ENCODE measurements at regions not wholly inside any gene's neighbourhood (a gene's known extent, or its start where the extent isn't known, plus 50 kb on each side); places are given as distances from the start of the nearest gene placed in this dataset.

- TF ChIP-seq ZNF423 (CRISPR knock-in tag; IDR thresholded peaks at IDR 0.05) (no peak), HMGA2 (CRISPR knock-in tag; IDR thresholded peaks at IDR 0.05) (no peak), JAZF1 (CRISPR knock-in tag; IDR thresholded peaks at IDR 0.05) (no peak), MLX (CRISPR knock-in tag; IDR thresholded peaks at IDR 0.05) (no peak), NFYB (CRISPR knock-in tag; conservative IDR thresholded peaks at IDR 0.05; ENCODE audit: low read depth) (no peak)
- TF ChIP-seq, protein P1, sequence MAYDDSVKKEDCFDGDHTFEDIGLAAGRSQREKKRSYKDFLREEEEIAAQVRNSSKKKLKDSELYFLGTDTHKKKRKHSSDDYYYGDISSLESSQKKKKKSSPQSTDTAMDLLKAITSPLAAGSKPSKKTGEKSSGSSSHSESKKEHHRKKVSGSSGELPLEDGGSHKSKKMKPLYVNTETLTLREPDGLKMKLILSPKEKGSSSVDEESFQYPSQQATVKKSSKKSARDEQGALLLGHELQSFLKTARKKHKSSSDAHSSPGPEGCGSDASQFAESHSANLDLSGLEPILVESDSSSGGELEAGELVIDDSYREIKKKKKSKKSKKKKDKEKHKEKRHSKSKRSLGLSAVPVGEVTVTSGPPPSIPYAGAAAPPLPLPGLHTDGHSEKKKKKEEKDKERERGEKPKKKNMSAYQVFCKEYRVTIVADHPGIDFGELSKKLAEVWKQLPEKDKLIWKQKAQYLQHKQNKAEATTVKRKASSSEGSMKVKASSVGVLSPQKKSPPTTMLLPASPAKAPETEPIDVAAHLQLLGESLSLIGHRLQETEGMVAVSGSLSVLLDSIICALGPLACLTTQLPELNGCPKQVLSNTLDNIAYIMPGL (CRISPR knock-in tag; IDR thresholded peaks at IDR 0.05) = no peak
- TF ChIP-seq, protein P2, sequence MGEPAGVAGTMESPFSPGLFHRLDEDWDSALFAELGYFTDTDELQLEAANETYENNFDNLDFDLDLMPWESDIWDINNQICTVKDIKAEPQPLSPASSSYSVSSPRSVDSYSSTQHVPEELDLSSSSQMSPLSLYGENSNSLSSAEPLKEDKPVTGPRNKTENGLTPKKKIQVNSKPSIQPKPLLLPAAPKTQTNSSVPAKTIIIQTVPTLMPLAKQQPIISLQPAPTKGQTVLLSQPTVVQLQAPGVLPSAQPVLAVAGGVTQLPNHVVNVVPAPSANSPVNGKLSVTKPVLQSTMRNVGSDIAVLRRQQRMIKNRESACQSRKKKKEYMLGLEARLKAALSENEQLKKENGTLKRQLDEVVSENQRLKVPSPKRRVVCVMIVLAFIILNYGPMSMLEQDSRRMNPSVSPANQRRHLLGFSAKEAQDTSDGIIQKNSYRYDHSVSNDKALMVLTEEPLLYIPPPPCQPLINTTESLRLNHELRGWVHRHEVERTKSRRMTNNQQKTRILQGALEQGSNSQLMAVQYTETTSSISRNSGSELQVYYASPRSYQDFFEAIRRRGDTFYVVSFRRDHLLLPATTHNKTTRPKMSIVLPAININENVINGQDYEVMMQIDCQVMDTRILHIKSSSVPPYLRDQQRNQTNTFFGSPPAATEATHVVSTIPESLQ (CRISPR knock-in tag; IDR thresholded peaks at IDR 0.05) = no peak
Measured at GRCh38 chr4:74543983-74544382, 99.0 kb downstream of the AREG start (continued).

DNA sequence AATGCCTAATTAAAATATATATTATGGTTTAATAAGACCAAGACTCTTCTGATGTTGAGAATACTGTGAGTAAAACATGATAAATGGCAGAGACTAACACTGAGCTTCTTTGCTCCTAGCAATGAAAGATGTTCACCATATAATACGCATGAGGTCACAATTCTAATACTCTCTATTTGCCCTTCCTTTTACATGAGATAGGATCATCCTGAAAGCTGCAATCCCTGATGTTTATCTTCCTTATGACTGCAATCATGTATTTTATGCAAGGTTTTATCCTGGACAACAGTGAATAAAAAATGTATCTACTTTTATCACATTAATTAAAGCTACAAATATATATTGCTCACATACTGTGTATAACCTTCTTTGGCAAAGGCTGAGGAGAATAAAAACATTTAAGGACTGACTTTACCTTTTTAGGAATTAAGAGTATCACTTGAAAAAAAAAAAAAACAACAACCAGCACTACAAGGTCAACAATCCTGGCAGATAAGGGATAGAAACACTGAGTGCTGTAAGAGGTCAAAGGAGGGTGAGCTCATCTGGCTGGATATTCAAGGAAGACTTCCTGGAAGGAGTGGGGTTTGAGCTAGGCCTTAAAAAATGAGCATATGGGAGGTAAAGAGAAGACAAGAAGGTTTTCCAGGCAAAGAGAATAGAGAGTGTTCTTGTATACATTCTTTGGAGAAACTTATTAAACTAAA is 99.9 kb downstream of the AREG start:
- ATAC-seq (no peak), DNase-seq (ENCODE audit: low spot score) (no peak)
- Mint-ChIP-seq H3K36me3 (no peaks in the 10 kb centered on the region), H3K27ac (no peak overlapping the region), H3K9me3 (no peaks in the 10 kb centered on the region), H3K27me3 (ENCODE audit: low read depth) (no peaks in the 10 kb centered on the region), H3K4me3 (no peak overlapping the region), H3K4me1 (peaks cover 14% of the 10 kb centered on the region)
- TF ChIP-seq ZNF263 (CRISPR knock-in tag; IDR thresholded peaks at IDR 0.05; ENCODE audit: low read depth) = no peak
- TF ChIP-seq, protein P3, sequence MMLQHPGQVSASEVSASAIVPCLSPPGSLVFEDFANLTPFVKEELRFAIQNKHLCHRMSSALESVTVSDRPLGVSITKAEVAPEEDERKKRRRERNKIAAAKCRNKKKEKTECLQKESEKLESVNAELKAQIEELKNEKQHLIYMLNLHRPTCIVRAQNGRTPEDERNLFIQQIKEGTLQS (CRISPR knock-in tag; conservative IDR thresholded peaks at IDR 0.05) = no peak
- ChIA-PET CTCF (interaction anchor here (0.9 kb wide), 1 partner anchor 13 kb away, joined by 3 read pairs; no protein-coding TSS in a partner anchor), POLR2A (no interaction called here)

DNA sequence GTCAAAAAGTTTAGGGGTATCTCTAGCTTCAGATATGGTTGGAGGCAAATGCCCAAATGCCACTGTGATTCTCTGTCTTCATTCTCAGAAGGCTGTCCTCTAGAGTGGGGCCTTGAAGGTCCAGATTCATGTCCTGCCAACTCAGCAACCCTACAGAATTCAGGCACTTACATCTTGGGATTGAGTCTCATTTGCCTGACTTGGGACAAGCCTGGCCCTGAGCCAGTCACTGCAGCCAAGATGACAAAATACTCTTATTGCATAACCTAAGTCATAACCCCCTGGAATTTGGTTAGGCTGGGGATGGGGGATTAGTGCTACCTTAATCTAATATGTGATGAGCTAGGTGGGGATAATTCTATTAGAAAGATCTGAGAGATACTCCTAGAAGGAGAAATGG is 100.5 kb downstream of the AREG start:
- TF ChIP-seq ZBTB21 (CRISPR knock-in tag; IDR thresholded peaks at IDR 0.05; ENCODE audit: borderline replicate concordance) (no peak), FOXJ3 (CRISPR knock-in tag; IDR thresholded peaks at IDR 0.05; ENCODE audit: borderline replicate concordance) (no peak), MYBL2 (CRISPR knock-in tag; IDR thresholded peaks at IDR 0.05) (no peak), NFE2L1 (CRISPR knock-in tag; IDR thresholded peaks at IDR 0.05) (no peak), EMX1 (CRISPR knock-in tag; IDR thresholded peaks at IDR 0.05) (no peak), TP53 (CRISPR knock-in tag; IDR thresholded peaks at IDR 0.05) (no peak), ATF2 (CRISPR knock-in tag; IDR thresholded peaks at IDR 0.05; ENCODE audit: borderline replicate concordance, low read depth) (no peak), SMAD4 (CRISPR knock-in tag; IDR thresholded peaks at IDR 0.05) (no peak), ZNF423 (CRISPR knock-in tag; IDR thresholded peaks at IDR 0.05) (no peak), FOXP1 (CRISPR knock-in tag; IDR thresholded peaks at IDR 0.05; ENCODE audit: borderline replicate concordance) (no peak), TCF7 (CRISPR knock-in tag; IDR thresholded peaks at IDR 0.05; ENCODE audit: low read depth) (no peak)
- TF ChIP-seq, protein P4, sequence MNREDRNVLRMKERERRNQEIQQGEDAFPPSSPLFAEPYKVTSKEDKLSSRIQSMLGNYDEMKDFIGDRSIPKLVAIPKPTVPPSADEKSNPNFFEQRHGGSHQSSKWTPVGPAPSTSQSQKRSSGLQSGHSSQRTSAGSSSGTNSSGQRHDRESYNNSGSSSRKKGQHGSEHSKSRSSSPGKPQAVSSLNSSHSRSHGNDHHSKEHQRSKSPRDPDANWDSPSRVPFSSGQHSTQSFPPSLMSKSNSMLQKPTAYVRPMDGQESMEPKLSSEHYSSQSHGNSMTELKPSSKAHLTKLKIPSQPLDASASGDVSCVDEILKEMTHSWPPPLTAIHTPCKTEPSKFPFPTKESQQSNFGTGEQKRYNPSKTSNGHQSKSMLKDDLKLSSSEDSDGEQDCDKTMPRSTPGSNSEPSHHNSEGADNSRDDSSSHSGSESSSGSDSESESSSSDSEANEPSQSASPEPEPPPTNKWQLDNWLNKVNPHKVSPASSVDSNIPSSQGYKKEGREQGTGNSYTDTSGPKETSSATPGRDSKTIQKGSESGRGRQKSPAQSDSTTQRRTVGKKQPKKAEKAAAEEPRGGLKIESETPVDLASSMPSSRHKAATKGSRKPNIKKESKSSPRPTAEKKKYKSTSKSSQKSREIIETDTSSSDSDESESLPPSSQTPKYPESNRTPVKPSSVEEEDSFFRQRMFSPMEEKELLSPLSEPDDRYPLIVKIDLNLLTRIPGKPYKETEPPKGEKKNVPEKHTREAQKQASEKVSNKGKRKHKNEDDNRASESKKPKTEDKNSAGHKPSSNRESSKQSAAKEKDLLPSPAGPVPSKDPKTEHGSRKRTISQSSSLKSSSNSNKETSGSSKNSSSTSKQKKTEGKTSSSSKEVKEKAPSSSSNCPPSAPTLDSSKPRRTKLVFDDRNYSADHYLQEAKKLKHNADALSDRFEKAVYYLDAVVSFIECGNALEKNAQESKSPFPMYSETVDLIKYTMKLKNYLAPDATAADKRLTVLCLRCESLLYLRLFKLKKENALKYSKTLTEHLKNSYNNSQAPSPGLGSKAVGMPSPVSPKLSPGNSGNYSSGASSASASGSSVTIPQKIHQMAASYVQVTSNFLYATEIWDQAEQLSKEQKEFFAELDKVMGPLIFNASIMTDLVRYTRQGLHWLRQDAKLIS (CRISPR knock-in tag; IDR thresholded peaks at IDR 0.05; ENCODE audit: borderline replicate concordance) = no peak
- Mint-ChIP-seq H3K27me3 (ENCODE audit: low read depth) (no peaks in the 10 kb centered on the region), H3K27ac (no peak overlapping the region), H3K9me3 (no peaks in the 10 kb centered on the region), H3K4me1 (peaks cover 14% of the 10 kb centered on the region), H3K36me3 (no peaks in the 10 kb centered on the region), H3K4me3 (no peak overlapping the region)
- ChIA-PET CTCF (no interaction called here), POLR2A (no interaction called here)
- ATAC-seq (no peak), DNase-seq (ENCODE audit: low spot score) (no peak)
